H9 (cell line): ENCODE measurements at regions not wholly inside any gene's neighbourhood (a gene's known extent, or its start where the extent isn't known, plus 50 kb on each side); places are given as distances from the start of the nearest gene placed in this dataset.

Experiments used
- DNase-seq: peaks from one replicate; pipeline ENCODE4 v3.0.0-alpha.2; 2017
- H2AFZ ChIP-seq: one replicate; pipeline ENCODE4 v1.6.1; 2013; ENCODE audit warnings: mild to moderate bottlenecking, low read length, control low read depth, moderate library complexity
- H2AK5ac ChIP-seq: 2 replicates; pipeline ENCODE4 v1.6.1; 2013; ENCODE audit warnings: low read length, control low read depth, mixed read lengths; ENCODE audit not compliant: insufficient read length
- H2BK120ac ChIP-seq: one replicate; pipeline ENCODE4 v1.6.1; 2013; ENCODE audit warnings: low read depth, mild to moderate bottlenecking, low read length, control low read depth, inconsistent platforms; ENCODE audit not compliant: poor library complexity, severe bottlenecking
- H2BK12ac ChIP-seq: 2 replicates; pipeline ENCODE4 v1.6.1; 2013; ENCODE audit warnings: low read length, control low read depth, mixed read lengths, low read depth; ENCODE audit not compliant: insufficient read length
- H2BK15ac ChIP-seq: 2 replicates; pipeline ENCODE4 v1.6.1; 2013; ENCODE audit warnings: low read depth, low read length, control low read depth
- H2BK20ac ChIP-seq: one replicate; pipeline ENCODE4 v1.6.1; 2013; ENCODE audit warnings: low read depth, mild to moderate bottlenecking, low read length, control low read depth, inconsistent platforms; ENCODE audit not compliant: poor library complexity, severe bottlenecking
- H2BK5ac ChIP-seq: 2 replicates; pipeline ENCODE4 v1.6.1; 2013; ENCODE audit warnings: low read length, control low read depth, mixed read lengths; ENCODE audit not compliant: insufficient read length
- H3K14ac ChIP-seq: 2 replicates; pipeline ENCODE4 v1.6.1; 2013; ENCODE audit warnings: low read length, control low read depth; ENCODE audit not compliant: insufficient read depth
- H3K18ac ChIP-seq: 2 replicates; pipeline ENCODE4 v1.6.1; 2013; ENCODE audit warnings: low read depth, mild to moderate bottlenecking, mixed read lengths, low read length, control low read depth; ENCODE audit not compliant: insufficient read length
- H3K23ac ChIP-seq: 2 replicates; pipeline ENCODE4 v1.6.1; 2013; ENCODE audit warnings: low read length, control low read depth, mixed read lengths, low read depth; ENCODE audit not compliant: insufficient read length
- H3K23me2 ChIP-seq: 2 replicates; pipeline ENCODE4 v1.6.1; 2013; ENCODE audit warnings: low read depth, mild to moderate bottlenecking, mixed read lengths, low read length, control low read depth; ENCODE audit not compliant: insufficient read length, poor library complexity, severe bottlenecking
- H3K27ac ChIP-seq: 2 replicates; pipeline ENCODE4 v1.5.1; 2013; ENCODE audit warnings: low read length, control low read depth, mixed read lengths, low read depth; ENCODE audit not compliant: insufficient read length
- H3K27me3 ChIP-seq: 2 replicates; pipeline ENCODE4 v1.6.1; 2013; ENCODE audit warnings: low read length, control low read depth, inconsistent platforms; ENCODE audit not compliant: insufficient read depth
- H3K4ac ChIP-seq: 2 replicates; pipeline ENCODE4 v1.6.1; 2013; ENCODE audit warnings: low read depth, mild to moderate bottlenecking, control low read depth, inconsistent platforms, low read length, moderate library complexity
- H3K4me1 ChIP-seq: 2 replicates; pipeline ENCODE4 v1.6.1; 2013; ENCODE audit warnings: low read length, control low read depth, inconsistent platforms; ENCODE audit not compliant: insufficient read depth
- H3K4me2 ChIP-seq: 2 replicates; pipeline ENCODE4 v1.6.1; 2013; ENCODE audit warnings: low read length, control low read depth, mixed read lengths; ENCODE audit not compliant: insufficient read length, insufficient read depth
- H3K56ac ChIP-seq: 2 replicates; pipeline ENCODE4 v1.6.1; 2013; ENCODE audit warnings: low read depth, mild to moderate bottlenecking, mixed read lengths, low read length, control low read depth; ENCODE audit not compliant: insufficient read length
- H3K79me1 ChIP-seq: 2 replicates; pipeline ENCODE4 v1.6.1; 2013; ENCODE audit warnings: low read depth, mild to moderate bottlenecking, moderate library complexity, low read length, control low read depth, inconsistent platforms; ENCODE audit not compliant: insufficient read depth, poor library complexity, severe bottlenecking
- H3K79me2 ChIP-seq: 2 replicates; pipeline ENCODE4 v1.6.1; 2013; ENCODE audit warnings: low read length, control low read depth, inconsistent platforms; ENCODE audit not compliant: insufficient read depth
- H3K9ac ChIP-seq: 2 replicates; pipeline ENCODE4 v1.6.1; 2013; ENCODE audit warnings: low read length, control low read depth, mixed read lengths; ENCODE audit not compliant: insufficient read length; ENCODE audit errors: extremely low read depth
- H3K9me3 ChIP-seq: one replicate; pipeline ENCODE4 v1.6.1; 2013; ENCODE audit warnings: low read depth, low read length, inconsistent platforms; ENCODE audit not compliant: control insufficient read depth
- H3T11ph ChIP-seq: one replicate; pipeline ENCODE4 v1.6.1; 2013; ENCODE audit warnings: mild to moderate bottlenecking, low read length, control low read depth, inconsistent platforms
- H4K20me1 ChIP-seq: one replicate; pipeline ENCODE4 v1.6.1; 2013; ENCODE audit not compliant: control insufficient read depth, insufficient read length, insufficient read depth
- H4K5ac ChIP-seq: 2 replicates; pipeline ENCODE4 v1.6.1; 2013; ENCODE audit warnings: low read depth, mild to moderate bottlenecking, mixed read lengths, low read length, control low read depth; ENCODE audit not compliant: insufficient read length
- H4K8ac ChIP-seq: replicated peaks from 2 replicates; pipeline ENCODE4 v1.6.1; 2013; ENCODE audit warnings: low read length, control low read depth, mixed read lengths, low read depth; ENCODE audit not compliant: insufficient read length
- H4K91ac ChIP-seq: 2 replicates; pipeline ENCODE4 v1.6.1; 2013; ENCODE audit warnings: low read depth, mild to moderate bottlenecking, moderate library complexity, mixed read lengths, low read length, control low read depth; ENCODE audit not compliant: insufficient read length
- H3K27ac Mint-ChIP-seq, 3 experiments: 2 replicates in 2 of 3; 3 replicates in 1 of 3; pipeline ENCODE4 v1.8.0; 2020 to 2021; ENCODE audit warnings: mixed read lengths in 3 of 3, mild to moderate bottlenecking in 1 of 3, moderate library complexity in 1 of 3
- H3K27me3 Mint-ChIP-seq: 2 replicates; pipeline ENCODE4 v1.8.0; 2021; ENCODE audit warnings: low read depth, mild to moderate bottlenecking, moderate library complexity, mixed read lengths
- H3K36me3 Mint-ChIP-seq, 3 experiments: 2 replicates in 2 of 3; 3 replicates in 1 of 3; pipeline ENCODE4 v1.8.0; 2020 to 2021; ENCODE audit warnings: low read depth in 3 of 3, mixed read lengths in 3 of 3; ENCODE audit not compliant: insufficient read depth in 1 of 3
- H3K4me1 Mint-ChIP-seq, 2 experiments: 2 replicates each; pipeline ENCODE4 v1.8.0; 2020; ENCODE audit warnings: mixed read lengths in 2 of 2
- H3K4me3 Mint-ChIP-seq, 2 experiments: 2 replicates in 1 of 2; 3 replicates in 1 of 2; pipeline ENCODE4 v1.8.0; 2020 to 2021; ENCODE audit warnings: mild to moderate bottlenecking in 2 of 2, mixed read lengths in 2 of 2, moderate library complexity in 1 of 2
- H3K9me3 Mint-ChIP-seq, 2 experiments: 2 replicates in 1 of 2; 3 replicates in 1 of 2; pipeline ENCODE4 v1.8.0; 2020; ENCODE audit warnings: mild to moderate bottlenecking in 2 of 2, mixed read lengths in 2 of 2, moderate library complexity in 1 of 2
- CTCF ChIP-seq: fragments of 200-600 bp; sonication (generic); conservative IDR thresholded peaks from 3 replicates; pipeline ENCODE4 v1.8.0; 2021; ENCODE audit warnings: antibody characterized with exemption, mild to moderate bottlenecking
- WGBS: extraction: QIAGEN DNeasy Blood & Tissue Kit; methylation state at CpG from one replicate; pipeline ENCODE4 v1.1.7; 2013; ENCODE audit warnings: missing lambda C conversion rate, low lambda C conversion rate, mixed read lengths; ENCODE audit not compliant: insufficient read length; ENCODE audit errors: extremely low coverage; 5-methylcytosine and 5-hydroxymethylcytosine counted together

GRCh38 chrX:142299406-142299805 is 94.3 kb upstream of the MAGEC2 start:
- H3K36me3 Mint-ChIP-seq, result peaks cover 0 to 3% (median 2%) of the 10 kb centered on the region in 3 experiments; a peak in 5 of 7 replicates
- Histone ChIP-seq H4K8ac (no peak overlapping the region), H3K18ac (no peak overlapping the region), H2BK20ac (no peak overlapping the region), H3K9me3 (no peaks in the 10 kb centered on the region), H3K14ac (no peak overlapping the region), H3K56ac (no peak overlapping the region), H3K4me2 (no peak overlapping the region), H3K4me1 (no peaks in the 10 kb centered on the region), H3K27ac (no peak overlapping the region), H2BK12ac (no peak overlapping the region), H3K23me2 (no peaks in the 10 kb centered on the region), H3K23ac (no peak overlapping the region), H3K4ac (no peak overlapping the region), H3K79me2 (no peaks in the 10 kb centered on the region), H2BK120ac (no peak overlapping the region), H2BK5ac (no peak overlapping the region), H4K20me1 (no peaks in the 10 kb centered on the region), H3T11ph (no peak overlapping the region), H2BK15ac (no peak overlapping the region), H3K9ac (no peak overlapping the region), H2AFZ (no peak overlapping the region), H4K5ac (no peak overlapping the region), H3K27me3 (no peaks in the 10 kb centered on the region), H2AK5ac (no peak overlapping the region), H3K79me1 (no peaks in the 10 kb centered on the region), H4K91ac (no peak overlapping the region)
- H3K27ac Mint-ChIP-seq, result no peak overlapping the region
- no CpG with 5 or more reads among the region's 2 CpGs for WGBS
- peaks cover 65 to 70% of the 10 kb centered on the region in 2 experiments for H3K9me3 Mint-ChIP-seq
- H3K4me3 Mint-ChIP-seq, result no peak overlapping the region
- TF ChIP-seq CTCF, result no peak
- no peaks in the 10 kb centered on the region for H3K27me3 Mint-ChIP-seq
- DNase-seq, result no peak
- no peaks in the 10 kb centered on the region for H3K4me1 Mint-ChIP-seq
